Fibroblast of the conjunctiva (primary cell): ENCODE measurements at regions not wholly inside any gene's neighbourhood (a gene's known extent, or its start where the extent isn't known, plus 50 kb on each side); places are given as distances from the start of the nearest gene placed in this dataset.

ENCODE experiments used
- DNase-seq: peaks from one replicate; pipeline ENCODE4 v3.0.0-alpha.2; 2010; ENCODE audit warnings: low read depth

DNA sequence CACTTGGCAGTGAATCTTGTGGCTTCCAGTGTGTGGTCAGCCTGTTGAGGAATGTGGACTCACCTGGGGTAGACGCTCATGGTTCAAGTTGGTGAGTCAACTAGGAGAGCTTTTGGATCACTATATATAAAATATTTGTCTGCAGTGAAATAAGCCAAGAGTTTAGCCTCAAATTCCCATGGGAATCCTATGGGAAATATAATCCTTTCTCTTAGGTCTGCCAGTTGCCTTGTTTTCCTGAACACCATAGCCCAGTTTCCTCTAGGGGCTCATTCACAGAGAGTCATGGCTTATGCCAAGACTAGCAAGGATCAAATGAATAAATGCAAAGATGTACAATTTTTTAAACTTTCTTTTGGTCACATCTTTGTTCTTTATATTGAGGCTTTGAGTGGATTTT, 100.1 kb upstream of the NPHP3 start:
- DNase-seq, result peak; percentile 5

DNA sequence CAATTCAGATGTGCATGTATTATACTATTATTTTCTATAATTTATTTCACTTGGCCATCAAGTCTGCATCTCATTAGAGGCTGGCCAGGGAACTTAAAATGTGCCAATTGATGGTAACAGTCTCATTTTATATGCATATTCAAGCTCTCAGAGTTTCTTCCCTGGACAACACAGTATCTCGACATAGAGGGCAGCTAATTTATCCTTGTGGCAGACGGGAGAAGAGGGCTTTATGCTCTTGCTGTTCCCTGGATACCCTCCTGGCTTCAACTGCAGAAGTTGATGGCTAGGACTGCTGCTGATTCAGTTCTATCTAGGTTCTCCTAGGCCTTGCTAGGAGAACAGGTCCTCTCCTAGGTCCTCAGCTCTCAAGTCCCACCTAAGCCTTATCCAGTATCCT, 99.1 kb upstream of the NPHP3 start:
- DNase-seq, result no peak

DNA sequence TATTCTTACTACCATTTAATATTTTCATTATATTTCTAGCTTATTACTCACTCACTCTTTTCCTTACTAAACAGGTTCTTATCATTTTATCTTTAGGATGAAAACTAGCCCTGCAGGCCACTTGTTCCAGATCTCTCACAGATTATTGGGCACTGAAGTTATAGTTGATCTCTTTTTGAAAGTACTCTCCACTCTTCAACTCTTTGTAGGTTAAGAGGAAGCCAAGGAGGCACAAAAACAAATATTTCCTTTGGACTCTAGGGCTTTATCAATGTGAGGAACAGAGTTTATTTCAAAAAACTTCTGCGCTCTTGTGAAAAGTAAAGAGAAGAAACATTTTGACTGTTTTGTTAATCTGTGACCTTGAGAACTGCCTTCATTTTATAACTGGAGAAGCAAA, 96.0 kb upstream of the NPHP3 start:
- DNase-seq, result no peak

DNA sequence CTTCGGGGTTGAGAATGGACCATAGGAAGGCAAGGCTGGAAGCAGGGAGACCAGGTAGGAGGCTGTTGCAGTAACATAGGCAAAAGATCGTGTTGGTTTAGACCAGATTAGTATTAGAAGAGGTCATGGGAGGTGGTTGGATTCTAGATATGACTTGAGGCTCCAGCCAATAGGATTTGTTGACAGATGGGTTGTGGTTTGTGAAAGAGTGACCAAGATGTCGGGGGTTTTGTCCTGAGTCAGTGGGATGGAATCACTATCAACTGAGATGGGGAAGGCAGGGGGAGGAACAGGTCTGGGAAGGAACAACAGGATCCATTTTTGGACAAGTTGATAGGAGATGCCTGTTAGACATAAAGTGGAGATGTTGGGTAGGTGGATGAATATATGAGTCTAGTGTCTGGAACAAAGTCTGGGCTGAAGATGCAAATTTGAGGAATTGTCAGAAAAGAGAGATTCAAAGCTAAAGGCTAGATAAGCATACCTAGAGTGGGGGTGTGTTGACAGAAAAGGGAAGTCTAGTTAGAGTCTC, 95.5 kb upstream of the NPHP3 start:
- DNase-seq, result no peak

DNA sequence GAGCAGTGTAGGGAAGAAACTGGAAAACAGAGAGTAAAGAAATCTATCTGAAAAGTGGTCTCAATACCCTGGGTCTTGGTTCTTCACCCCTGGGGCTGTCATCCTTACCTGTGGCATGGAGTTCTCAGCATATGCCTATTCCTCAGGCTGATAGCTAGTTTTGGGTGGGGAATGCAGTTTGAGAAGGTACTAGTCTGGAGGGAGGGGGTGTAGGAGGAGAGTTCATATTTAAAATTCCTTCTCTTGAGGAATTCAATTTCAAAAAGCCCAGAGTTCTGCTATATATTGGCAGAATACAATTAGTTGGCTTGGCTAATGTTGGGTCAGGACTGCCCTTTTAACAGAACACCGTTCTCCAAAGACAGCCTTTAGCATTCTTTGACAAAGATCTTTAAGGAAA, 82.9 kb upstream of the NPHP3 start:
- DNase-seq, result no peak

DNA sequence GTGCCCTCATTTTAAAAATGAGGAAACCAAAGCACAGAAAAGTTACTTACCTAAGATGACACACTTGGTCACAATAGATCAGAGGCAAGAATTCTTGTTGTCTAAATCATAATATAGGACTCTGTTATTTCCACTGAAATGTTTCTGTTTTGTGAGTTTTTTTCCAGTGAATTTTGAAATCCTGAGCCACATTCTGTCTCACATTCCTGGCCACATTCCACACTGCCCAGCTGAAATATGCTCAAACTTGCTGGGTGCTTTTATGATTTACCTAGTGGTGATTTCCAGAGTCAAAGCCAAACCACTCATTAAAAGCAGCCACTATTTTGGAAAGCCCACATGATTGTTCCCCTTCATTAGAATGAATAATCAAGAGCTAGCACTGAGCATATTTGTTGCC, 82.3 kb upstream of the NPHP3 start:
- DNase-seq, result no peak

DNA sequence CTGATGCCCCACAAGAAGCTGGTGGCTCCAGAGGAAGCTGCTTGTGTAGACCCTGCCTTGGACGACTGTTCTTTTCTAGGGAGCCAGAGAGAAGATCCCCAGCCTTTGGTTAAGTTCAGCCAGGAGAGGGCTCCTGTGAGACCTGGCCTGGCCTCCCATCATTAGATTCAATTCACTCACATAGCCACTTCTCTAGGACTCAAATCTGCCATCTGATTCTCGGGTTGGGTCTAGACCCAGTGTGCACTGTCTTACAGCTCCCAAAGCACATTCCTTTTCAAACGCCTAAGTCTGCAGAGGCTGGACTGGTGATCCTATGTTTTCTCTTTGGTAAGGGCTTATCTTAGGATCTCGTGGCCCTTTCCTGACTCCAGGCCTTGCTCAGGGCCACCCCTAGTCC, 81.7 kb upstream of the NPHP3 start:
- DNase-seq, result no peak

DNA sequence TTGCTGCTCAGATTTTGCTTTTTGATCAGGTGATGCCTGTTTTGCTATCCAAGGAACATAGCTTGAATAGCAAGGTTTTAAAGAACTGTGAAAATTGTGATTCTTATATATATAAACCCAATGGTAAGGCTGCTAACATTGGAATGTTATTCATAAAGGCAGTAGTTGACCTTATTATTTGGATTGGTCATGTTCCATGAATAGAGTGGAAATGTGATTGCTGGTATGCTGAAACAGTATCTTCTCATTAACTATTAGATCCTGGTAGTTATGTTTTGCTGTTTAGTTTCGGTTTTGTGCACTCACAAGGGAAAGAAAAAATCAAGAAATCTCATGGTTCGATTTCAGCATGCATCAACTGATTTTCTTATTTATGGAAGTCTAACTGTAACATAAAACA, 78.7 kb upstream of the NPHP3 start:
- no peak for DNase-seq

DNA sequence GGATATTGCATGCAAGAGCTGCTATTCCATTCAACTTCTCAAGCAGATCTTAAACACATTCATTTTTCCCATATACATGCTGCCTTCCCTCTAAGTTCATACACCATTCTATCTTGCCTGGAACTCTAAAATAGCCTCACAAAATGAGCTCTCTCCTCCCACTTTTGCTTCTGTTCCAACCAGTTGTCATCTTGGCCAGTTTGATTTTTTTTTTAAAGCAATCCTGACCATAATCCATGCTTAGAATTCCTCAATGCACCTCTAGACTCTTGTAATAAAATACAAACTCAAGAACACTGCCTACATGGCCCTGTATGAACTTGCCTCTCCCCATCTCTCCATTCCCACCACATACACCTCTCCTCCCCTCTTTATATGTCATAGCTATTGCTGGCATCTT, 68.6 kb upstream of the NPHP3 start:
- no peak for DNase-seq

DNA sequence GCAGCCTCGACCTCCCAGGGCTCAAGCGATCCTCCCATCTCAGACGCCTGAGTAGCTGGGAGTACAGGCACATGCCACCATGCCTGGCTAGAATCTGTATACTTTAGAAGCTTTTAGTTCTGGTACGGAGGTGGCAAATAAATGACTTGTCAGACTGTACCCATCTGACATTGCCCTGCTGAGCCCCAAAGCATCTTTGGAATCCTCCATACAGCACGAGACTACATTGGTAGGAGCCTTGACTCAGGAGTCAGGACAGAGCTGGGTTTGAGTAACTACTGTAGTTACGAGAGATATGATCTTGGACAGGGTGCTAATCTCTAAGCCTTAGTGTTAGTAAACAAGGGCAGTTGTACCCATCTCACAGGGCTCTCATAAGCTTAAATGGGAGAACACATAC, 67.8 kb upstream of the NPHP3 start:
- no peak for DNase-seq

DNA sequence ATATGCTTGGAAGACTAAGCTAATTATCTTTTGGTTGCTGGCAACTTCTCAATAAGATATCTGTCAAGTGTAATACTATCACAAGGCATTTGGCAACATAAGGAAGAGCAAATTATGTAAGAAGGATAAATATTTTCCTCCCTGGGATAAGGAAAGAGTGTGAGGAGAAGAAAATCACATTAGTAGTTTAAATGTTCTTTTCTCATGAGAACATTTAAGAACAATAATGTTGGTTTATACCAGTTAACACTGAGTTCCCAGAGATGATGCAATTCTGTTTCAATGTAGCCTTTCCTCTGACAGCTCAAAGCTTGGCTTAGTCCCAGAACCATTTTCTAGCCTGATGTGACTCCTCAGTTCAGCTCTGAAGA, 66.1 kb upstream of the NPHP3 start:
- peak; percentile 92 for DNase-seq

DNA sequence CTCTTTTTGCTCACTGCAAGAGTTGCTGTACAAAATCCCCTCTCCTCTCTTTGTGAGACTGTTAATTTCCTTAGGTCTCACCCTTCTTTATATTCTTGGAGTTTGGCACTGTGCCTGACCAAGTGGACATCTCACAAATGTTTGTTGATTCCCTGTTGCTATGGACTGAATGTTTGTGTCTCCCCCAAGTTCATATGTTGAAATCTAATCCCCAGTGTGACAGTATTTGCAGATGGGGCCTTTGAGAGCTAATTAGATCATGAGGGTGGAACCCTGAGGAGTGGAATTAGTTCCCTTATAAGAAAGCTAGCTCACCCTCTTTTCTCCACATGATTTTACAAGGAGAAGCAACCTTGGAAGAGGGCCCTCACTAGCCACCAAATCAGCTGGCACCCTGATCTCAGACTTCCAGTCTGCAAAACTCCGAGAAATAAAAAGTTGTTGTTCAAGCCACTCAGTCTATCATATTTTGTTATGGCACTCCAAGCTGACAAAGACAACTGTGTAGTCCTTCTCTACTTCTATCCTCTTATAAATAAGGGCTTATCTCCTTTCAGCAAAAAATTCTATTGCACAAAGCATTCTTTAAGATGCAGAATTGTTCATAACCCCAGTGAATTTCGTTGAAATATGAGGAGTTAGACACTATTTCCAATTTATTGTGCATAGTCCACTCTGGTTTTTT, 65.5 kb upstream of the NPHP3 start:
- peak; percentile 53 for DNase-seq

DNA sequence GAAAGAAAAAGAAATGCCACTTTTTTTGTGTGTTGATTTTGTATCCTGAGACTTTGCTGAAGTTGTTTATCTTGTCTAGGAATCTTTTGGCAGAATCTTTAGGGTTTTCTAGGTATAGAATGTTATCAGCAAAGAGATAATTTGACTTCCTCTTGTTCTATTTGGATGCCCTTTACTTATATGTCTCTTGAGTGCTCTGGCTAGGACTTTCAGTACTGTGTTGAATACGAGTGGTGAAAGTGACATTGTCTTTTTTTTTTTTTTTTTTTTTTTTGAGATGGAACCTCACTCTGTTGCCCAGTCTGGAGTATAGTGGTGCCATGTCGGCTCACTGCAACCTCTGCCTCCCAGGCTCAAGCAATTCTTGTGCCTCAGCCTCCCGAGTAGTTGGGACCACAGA, 64.7 kb upstream of the NPHP3 start:
- DNase-seq, result no peak

DNA sequence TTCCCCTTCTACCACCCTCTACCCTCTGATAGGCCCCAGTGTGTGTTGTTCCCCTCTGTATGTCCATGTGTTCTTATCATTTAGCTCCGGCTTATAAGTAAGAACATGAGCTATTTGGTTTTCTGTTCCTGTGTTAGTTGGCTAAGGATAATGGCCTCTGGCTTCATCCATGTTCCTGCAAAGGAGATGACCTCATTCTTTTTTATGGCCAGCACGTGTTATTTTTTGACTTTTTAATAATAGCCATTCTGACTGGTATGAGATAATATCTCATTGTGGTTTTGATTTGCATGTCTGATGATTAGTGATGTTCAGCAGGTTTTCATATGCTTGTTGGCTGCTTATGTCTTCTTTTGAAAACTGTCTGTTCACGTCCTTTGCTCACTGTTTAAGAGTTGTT, 63.1 kb upstream of the NPHP3 start:
- DNase-seq, result no peak

DNA sequence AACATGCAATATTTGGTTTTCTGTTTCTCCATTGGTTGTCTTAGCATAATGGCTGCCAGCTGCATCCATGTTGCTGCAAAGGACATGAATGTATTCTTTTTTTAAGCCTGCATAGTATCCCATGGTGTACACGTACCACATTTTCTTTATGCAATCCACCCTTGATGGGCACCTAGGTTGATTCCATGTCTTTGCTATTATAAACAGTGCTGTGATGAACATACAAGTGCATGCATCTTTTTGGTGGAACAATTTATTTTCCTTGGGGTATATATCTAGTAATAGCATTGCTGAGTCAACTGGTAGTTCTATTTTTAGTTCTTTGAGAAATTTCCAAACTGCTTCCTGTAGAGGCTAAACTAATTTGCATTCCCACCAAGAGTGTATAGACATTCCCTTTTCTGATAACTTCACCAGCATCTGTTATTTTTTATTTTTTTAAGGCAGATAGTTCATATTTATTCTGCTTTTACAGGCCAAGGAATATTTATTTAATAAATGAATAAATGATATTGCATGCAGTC, 62.4 kb upstream of the NPHP3 start:
- DNase-seq, result no peak

DNA sequence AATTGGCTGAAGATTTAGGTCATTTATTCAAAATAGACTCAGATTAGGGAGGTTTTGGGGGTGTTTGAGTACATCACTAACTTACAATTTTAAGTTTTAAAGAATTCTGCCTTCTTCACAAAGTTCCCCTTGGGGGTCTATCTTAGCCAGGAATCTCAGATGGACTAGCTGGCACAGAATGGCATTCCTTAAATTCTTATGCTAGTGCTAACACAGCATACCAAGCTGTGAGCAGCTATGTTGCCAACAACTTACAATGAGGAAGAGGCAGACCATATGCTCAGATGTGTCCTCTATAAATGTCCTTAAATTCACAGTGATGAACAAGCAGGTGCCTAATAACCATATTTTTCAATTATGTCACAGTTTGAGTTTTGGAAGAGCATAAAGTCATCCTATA, 60.9 kb upstream of the NPHP3 start:
- peak; percentile 20 for DNase-seq

DNA sequence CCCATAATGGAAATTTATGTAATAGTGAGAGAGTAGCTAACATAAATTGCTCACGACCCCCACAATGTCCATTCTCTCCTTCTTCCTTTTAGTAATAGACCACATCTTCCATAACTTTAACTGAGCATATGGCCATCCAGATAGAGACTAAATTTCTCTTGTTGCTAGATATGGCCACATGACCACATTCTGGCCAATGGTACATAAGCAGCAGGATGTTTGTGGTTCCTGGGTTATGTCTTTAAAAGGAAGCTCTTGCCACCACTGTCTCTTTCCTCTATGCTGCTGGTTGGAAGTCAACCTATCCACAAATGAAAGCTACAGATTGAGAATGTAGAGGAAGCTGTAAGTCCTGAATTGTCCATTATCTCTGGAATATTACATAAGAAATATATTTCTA, 59.7 kb upstream of the NPHP3 start:
- DNase-seq, result no peak

DNA sequence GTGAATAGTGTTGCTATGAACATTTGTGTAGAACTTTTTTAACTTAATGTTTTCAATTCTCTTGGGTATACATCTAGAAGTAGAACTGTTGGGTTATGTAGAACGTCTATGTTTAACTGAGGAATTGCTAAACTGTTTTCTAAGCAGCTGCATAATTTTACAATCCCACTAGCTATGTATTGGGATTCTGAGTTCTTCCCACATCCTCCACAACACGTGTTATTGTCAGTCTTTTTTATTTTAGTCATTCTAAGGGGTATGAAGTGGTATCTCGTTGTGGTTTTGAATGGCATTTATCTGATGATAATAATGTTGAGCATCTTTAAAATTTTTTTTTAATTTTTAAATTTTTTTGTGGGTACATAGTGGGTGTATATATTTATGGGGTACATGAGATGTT, 55.0 kb upstream of the NPHP3 start:
- DNase-seq, result no peak

DNA sequence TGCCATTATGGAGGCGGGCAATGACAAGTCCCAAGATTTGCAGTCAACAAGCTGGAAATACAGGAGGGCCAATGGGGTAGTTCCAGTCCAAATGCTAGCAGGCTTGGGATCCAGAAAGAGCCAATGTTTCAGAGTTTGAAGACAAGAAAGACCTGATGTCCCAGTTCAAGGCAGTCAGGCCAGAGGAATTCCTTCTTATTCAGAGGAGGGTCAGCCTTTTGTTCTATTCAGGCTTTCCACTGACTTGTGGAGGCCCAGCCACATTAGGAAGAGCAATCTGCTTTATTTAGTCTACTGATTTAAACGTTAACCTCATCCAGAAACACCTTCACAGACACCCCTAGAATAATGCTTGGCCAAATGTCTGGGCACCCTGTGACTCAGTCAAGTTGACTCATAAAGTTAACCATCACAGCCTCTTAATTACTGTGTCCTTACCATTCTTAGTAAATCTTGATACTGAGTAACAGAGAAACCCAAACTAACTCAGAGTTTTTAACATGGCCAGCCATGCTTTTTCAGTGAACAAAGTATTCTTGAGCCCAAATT, 50.9 kb upstream of the NPHP3 start:
- no peak for DNase-seq

DNA sequence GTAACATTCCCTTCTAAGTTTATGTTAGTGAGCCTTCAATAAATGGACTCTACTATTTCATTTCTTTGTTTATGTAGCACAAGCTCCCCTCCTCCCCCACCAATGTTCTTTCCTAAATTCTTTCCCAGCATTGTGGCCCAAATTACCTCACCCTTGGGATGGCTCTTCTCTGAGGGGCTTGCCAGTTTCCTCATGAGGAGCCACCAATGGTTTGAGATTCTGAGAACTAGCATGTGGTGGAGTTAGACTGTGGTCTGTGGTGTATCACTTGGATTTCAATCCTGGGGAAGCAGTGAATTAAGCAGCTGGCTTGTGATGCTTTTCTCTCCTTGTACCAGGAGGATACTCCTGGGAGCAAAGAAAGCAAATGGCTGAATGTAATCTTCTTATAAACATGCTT, 50.0 kb upstream of the NPHP3 start:
- DNase-seq, result no peak
